Activated CD4-positive, alpha-beta T cell treated with anti-CD3 and anti-CD28 coated beads for 4 hours (primary cell): ENCODE measurements at regions not wholly inside any gene's neighbourhood (a gene's known extent, or its start where the extent isn't known, plus 50 kb on each side); places are given as distances from the start of the nearest gene placed in this dataset.

Experiments used
- DNase-seq, 2 donors: peaks; one replicate each; pipeline ENCODE4 v3.0.0-alpha.2; 2020

- no peak for DNase-seq
Observed at GRCh38 chr3:96039632-96040031, 774.8 kb upstream of the EPHA6 start.

GRCh38 chr3:96059301-96059700 lies 755.1 kb upstream of the EPHA6 start:
- no peak for DNase-seq

- no peak for DNase-seq
Observed at GRCh38 chr3:96069065-96069464, 745.3 kb upstream of the EPHA6 start.

GRCh38 chr3:96070678-96071077 lies 743.7 kb upstream of the EPHA6 start:
- DNase-seq = no peak

GRCh38 chr3:96071097-96071496 lies 743.3 kb upstream of the EPHA6 start:
- DNase-seq = no peak

GRCh38 chr3:96072226-96072625 lies 742.2 kb upstream of the EPHA6 start:
- DNase-seq = no peak

GRCh38 chr3:96083610-96084009 lies 730.8 kb upstream of the EPHA6 start:
- DNase-seq = no peak

- no peak for DNase-seq
Observed at GRCh38 chr3:96086018-96086417, 728.4 kb upstream of the EPHA6 start.

- no peak for DNase-seq
Observed at GRCh38 chr3:96101006-96101560, 713.3 kb upstream of the EPHA6 start.

- no peak for DNase-seq
Observed at GRCh38 chr3:96106701-96107100, 707.7 kb upstream of the EPHA6 start.
